Esophagus muscularis mucosa (tissue), 4 donors: ENCODE measurements at regions not wholly inside any gene's neighbourhood (a gene's known extent, or its start where the extent isn't known, plus 50 kb on each side); places are given as distances from the start of the nearest gene placed in this dataset.

Experiments
- DNase-seq: peaks from one replicate; pipeline ENCODE4 v3.0.0-alpha.2; 2017; ENCODE audit errors: extremely low spot score
- H3K27ac ChIP-seq, 4 donors: fragments of 200-600 bp; sonication (generic); replicated peaks in 1 of 4; 1 replicate in 3 of 4; 2 replicates in 1 of 4; pipeline ENCODE4 v1.5.1; 2016 to 2019; ENCODE audit warnings: mild to moderate bottlenecking in 1 of 4
- H3K27me3 ChIP-seq, 4 donors: fragments of 200-600 bp; sonication (generic); one replicate each; pipeline versions ENCODE4 v1.5.1 to v1.6.0; 2016 to 2019
- H3K36me3 ChIP-seq, 4 donors: fragments of 200-600 bp; sonication (generic); one replicate each; pipeline ENCODE4 v1.5.1; 2016 to 2019
- H3K4me1 ChIP-seq, 4 donors: fragments of 200-600 bp; sonication (generic); one replicate each; pipeline ENCODE4 v1.5.1; 2016 to 2019
- H3K4me3 ChIP-seq, 4 donors: fragments of 200-600 bp; sonication (generic); 1 replicate in 2 of 4; 2 replicates in 2 of 4; pipeline ENCODE4 v1.5.1; 2016 to 2019; ENCODE audit warnings: mild to moderate bottlenecking in 4 of 4, moderate library complexity in 1 of 4
- H3K9me3 ChIP-seq, 4 donors: fragments of 200-600 bp; sonication (generic); 1 replicate in 3 of 4; 2 replicates in 1 of 4; pipeline ENCODE4 v1.5.1; 2016 to 2019
- CTCF ChIP-seq, 3 experiments: fragments of 200-600 bp in 2 of 3; fragments of 450-650 bp in 1 of 3; sonication (generic) in 2 of 3; IDR thresholded peaks; one replicate each; pipeline ENCODE4 v1.5.1; 2017 to 2019; ENCODE audit warnings: antibody characterized with exemption in 3 of 3, mild to moderate bottlenecking in 2 of 3, moderate library complexity in 1 of 3
- EP300 ChIP-seq: sonication (generic); formaldehyde crosslinking; IDR thresholded peaks from one replicate; pipeline ENCODE4 v1.6.1; 2017; ENCODE audit warnings: antibody characterized with exemption
- POLR2A ChIP-seq: fragments of 450-650 bp; IDR thresholded peaks from one replicate; pipeline ENCODE4 v1.6.1; 2017; ENCODE audit warnings: antibody characterized with exemption, moderate library complexity, mild to moderate bottlenecking, low read depth
- POLR2AphosphoS5 ChIP-seq, 2 donors: sonication (generic); formaldehyde crosslinking; IDR thresholded peaks; one replicate each; pipeline ENCODE4 v1.6.1; 2017; ENCODE audit warnings: antibody characterized with exemption in 2 of 2
- WGBS: methylation state at CpG from one replicate; pipeline ENCODE4 v1.1.5; 2018; 5-methylcytosine and 5-hydroxymethylcytosine counted together
- intact Hi-C: fragments of 100-400 bp; cut with DNase I; formaldehyde crosslinking; loops from one replicate; pipeline ENCODE4 v1.15.1; 2023

DNA sequence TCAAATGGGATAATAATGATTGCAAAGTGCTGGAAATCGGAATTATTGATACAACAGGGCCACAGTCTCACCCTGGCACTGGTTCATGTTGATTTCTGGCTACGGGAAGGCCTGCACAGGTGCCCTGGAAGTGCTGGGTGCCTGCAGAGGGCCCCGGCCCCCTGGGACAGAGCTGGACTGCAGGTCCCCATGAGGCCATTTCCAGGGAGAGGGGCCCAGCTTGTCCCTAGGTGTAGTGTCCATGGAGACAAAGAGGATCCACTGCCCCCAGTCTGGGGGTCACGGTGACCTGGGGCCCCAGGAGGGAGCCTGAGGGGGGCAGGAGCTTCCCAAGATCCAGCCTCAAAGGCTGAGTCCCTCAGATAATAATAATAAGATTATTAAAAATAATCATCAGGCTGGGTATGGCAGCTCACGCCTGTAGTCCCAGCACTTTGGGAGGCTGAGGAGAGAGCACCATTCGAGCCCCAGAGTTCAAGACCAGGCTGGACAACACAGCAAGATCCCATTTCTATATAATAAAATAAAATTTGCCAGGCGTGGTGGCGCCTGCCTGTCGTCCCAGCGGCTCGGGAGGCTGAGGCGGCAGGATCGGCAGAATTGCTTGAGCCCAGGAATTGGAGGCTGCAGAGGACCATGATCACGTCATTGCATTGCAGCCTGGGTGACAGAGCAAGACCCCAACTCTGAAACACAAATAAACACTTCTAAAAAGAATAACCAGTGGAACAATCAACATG lies 98.1 kb downstream of the MICALL2 start:
- Histone ChIP-seq H3K27ac (no peak overlapping the region), H3K27me3 (peaks cover 0 to 78% (median 2%) of the 10 kb centered on the region in 4 donors), H3K36me3 (no peaks in the 10 kb centered on the region), H3K4me3 (no peak overlapping the region), H3K4me1 (no peaks in the 10 kb centered on the region), H3K9me3 (peaks cover 0 to 37% (median 12%) of the 10 kb centered on the region in 4 donors)
- TF ChIP-seq CTCF (IDR thresholded peaks at IDR 0.05) (no peak), EP300 (no peak), POLR2AphosphoS5 (IDR thresholded peaks at IDR 0.05) (no peak), POLR2A (no peak)
- DNase-seq = no peak
- intact Hi-C loops = no loop called here
- 88% methylated on average over 12 of the region's 14 CpGs for WGBS

GRCh38 chr7:1361756-1362125 lies 97.5 kb downstream of the MICALL2 start:
- no peak for DNase-seq
- intact Hi-C loops = no loop called here
- H3K4me1 ChIP-seq = no peaks in the 10 kb centered on the region

GRCh38 chr7:1362301-1362700 lies 97.0 kb downstream of the MICALL2 start:
- no peak for DNase-seq
- WGBS = 63% methylated on average over 4 of the region's 12 CpGs
- no peaks in the 10 kb centered on the region for H3K4me1 ChIP-seq
- no peak overlapping the region for H3K27ac ChIP-seq
- H3K4me3 ChIP-seq = no peak overlapping the region
- TF ChIP-seq EP300 = no peak
- no peak for TF ChIP-seq POLR2AphosphoS5 (IDR thresholded peaks at IDR 0.05)
- TF ChIP-seq POLR2A = no peak
- no peak for TF ChIP-seq CTCF (IDR thresholded peaks at IDR 0.05)
- intact Hi-C loops = no loop called here
- H3K9me3 ChIP-seq = peaks cover 0 to 39% (median 14%) of the 10 kb centered on the region in 4 donors
- no peaks in the 10 kb centered on the region for H3K36me3 ChIP-seq
- H3K27me3 ChIP-seq = peaks cover 0 to 80% (median 2%) of the 10 kb centered on the region in 4 donors

More at GRCh38 chr7:1361756-1362125, 97.5 kb downstream of the MICALL2 start:
- Histone ChIP-seq H3K27ac (no peak overlapping the region), H3K36me3 (no peaks in the 10 kb centered on the region), H3K9me3 (peaks cover 0 to 39% (median 14%) of the 10 kb centered on the region in 4 donors), H3K27me3 (peaks cover 0 to 80% (median 2%) of the 10 kb centered on the region in 4 donors), H3K4me3 (no peak overlapping the region)
- TF ChIP-seq EP300 (no peak), CTCF (IDR thresholded peaks at IDR 0.05) (no peak), POLR2AphosphoS5 (IDR thresholded peaks at IDR 0.05) (no peak), POLR2A (no peak)
- WGBS = 36% methylated on average over 13 of the region's 13 CpGs

DNA sequence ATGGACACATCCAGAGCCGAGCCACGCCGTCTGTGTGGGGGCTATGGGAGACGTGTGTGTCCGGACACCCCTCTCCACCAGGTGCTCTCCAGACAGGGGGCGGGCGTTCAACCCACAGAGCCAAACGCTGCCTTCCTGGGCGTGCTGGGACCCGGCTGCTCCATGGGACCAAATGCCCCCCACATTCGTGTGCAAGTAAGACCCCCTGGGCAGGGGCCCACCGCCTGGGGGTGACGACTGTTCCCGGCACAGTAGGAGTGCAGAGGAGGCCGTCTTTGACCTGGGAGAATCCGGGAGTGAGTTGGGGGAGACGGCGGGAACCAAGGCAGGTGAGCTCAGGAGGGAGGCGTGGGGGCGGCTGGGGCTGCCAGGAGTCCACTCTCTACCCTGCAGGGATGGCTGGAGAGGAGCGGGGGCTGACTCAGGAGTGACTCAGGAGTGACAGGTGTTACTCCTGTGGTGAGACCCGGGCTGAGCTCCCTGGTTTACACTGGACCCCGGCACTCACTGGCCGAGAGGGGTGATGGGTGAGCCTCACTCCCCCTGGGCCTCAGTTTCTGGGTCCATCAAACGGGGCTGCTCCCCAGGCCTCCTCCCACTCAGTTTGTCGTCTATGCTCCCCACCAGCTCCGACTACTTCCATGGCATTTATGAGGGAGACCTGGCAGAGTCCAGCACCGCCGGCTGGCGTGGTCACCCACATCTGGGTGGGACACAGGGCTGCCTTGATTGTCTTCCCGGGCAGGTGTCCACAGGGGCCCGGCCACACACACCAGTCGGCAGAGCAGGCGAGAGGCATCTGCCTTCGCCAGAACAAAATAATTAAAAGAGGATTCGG lies 95.0 kb downstream of the MICALL2 start:
- 69% methylated on average over 19 of the region's 36 CpGs for WGBS

More for the DNA sequence above, 95.0 kb downstream of the MICALL2 start:
- Histone ChIP-seq H3K36me3 (no peaks in the 10 kb centered on the region), H3K9me3 (peaks cover 0 to 39% (median 14%) of the 10 kb centered on the region in 4 donors), H3K4me3 (no peak overlapping the region), H3K27ac (no peak overlapping the region), H3K4me1 (peaks cover 0 to 12% (median 8%) of the 10 kb centered on the region in 4 donors), H3K27me3 (peaks cover 0 to 90% (median 17%) of the 10 kb centered on the region in 4 donors)
- no peak for DNase-seq
- intact Hi-C loops = no loop called here
- TF ChIP-seq CTCF (IDR thresholded peaks at IDR 0.05) (no peak), EP300 (no peak), POLR2A (no peak), POLR2AphosphoS5 (IDR thresholded peaks at IDR 0.05) (no peak)
